Endothelial cell of hepatic sinusoid (primary cell): ENCODE measurements at regions not wholly inside any gene's neighbourhood (a gene's known extent, or its start where the extent isn't known, plus 50 kb on each side); places are given as distances from the start of the nearest gene placed in this dataset.

Experiments
- in situ Hi-C: cut with HindIII; loops from 2 replicates; pipeline ENCODE4 v1.10.0; 2017; ENCODE audit warnings: low sequenced_read_pairs

DNA sequence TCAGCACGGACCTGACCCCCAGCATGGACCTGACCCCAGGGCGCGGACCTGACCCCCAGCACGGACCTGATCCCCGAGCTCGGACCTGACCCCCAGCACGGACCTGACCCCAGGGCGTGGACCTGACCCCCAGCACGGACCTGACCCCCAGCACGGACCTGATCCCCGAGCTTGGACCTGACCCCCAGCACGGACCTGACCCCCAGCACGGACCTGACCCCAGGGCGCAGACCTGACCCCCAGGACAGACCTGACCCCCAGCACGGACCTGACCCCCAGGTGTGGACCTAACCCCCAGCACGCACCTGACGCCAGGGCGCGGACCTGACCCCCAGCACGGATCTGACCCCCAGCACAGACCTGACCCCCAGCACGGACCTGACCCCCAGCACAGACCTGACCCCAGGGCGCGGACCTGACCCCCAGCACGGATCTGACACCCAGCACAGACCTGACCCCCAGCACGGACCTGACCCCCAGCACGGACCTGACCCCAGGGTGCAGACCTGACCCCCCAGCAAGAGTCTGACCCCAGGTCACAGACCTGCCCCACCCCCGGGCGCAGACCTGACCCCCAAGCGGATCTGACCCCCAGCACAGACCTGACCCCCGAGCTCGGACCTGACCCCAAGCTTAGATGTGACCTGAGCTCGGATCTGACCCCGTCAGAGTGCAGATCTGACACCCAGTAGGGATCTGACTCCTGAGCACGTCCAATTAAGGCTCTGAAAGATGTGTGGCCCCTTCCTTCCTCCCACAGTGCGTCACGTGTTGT lies 98.7 kb downstream of the C16orf95 start:
- in situ Hi-C loops = no loop called here

DNA sequence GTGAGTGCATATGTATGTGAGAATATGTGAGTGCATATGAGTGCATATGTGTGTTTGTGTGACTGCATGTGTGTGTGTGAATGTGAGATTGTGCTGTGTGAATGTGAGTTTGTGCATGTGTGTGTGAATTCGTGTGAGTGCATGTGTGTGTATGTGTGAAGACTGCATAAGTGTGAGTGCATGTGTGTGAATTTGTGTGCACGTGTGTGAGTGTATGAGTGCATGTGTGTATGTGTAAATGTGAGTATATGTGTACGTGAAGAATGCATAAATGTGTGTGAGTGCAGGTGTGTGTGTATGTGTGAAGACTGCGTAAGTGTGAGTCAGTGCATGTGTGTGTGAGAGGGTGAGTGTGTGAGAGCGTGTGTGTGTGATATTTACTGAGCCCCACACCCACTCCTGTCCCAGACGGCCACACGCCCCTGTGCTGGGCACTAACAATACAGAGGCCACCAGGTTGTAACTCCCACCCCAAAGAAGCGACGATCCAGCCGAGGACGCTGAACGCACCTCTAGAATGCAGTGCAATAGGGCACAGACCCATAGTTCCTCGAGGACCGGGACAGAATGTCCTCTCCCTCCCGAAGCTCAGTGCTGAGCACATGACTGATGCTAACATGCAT lies 97.8 kb downstream of the C16orf95 start:
- in situ Hi-C loops = no loop called here

GRCh38 chr16:87221633-87222032 lies 95.6 kb downstream of the C16orf95 start:
- in situ Hi-C loops = no loop called here

GRCh38 chr16:87222335-87222734 lies 94.9 kb downstream of the C16orf95 start:
- in situ Hi-C loops = no loop called here

GRCh38 chr16:87223656-87224248 lies 93.4 kb downstream of the C16orf95 start:
- in situ Hi-C loops = no loop called here

GRCh38 chr16:87226926-87227295 lies 90.3 kb downstream of the C16orf95 start:
- in situ Hi-C loops = no loop called here

GRCh38 chr16:87227296-87227951 lies 89.8 kb downstream of the C16orf95 start:
- in situ Hi-C loops = no loop called here

DNA sequence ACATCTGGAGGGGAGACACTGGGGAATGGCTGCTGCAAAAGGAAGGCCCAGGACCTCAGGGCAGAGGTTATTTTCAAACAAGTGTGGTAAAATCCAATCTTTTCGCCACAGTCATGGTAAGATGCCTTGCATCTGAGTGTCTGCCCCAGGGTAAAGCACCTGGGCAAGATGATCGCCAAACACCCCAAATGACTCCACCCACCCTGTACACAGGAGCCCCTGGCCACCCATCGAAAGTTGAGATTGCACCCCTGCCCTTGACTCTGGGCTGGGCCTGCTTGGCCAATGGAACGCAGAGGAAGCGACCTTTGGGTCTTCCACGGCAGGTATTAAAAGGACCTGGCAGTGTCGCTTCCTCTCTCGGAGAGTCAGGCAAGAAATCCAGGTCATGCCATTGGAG lies 88.8 kb downstream of the C16orf95 start:
- in situ Hi-C loops = no loop called here

DNA sequence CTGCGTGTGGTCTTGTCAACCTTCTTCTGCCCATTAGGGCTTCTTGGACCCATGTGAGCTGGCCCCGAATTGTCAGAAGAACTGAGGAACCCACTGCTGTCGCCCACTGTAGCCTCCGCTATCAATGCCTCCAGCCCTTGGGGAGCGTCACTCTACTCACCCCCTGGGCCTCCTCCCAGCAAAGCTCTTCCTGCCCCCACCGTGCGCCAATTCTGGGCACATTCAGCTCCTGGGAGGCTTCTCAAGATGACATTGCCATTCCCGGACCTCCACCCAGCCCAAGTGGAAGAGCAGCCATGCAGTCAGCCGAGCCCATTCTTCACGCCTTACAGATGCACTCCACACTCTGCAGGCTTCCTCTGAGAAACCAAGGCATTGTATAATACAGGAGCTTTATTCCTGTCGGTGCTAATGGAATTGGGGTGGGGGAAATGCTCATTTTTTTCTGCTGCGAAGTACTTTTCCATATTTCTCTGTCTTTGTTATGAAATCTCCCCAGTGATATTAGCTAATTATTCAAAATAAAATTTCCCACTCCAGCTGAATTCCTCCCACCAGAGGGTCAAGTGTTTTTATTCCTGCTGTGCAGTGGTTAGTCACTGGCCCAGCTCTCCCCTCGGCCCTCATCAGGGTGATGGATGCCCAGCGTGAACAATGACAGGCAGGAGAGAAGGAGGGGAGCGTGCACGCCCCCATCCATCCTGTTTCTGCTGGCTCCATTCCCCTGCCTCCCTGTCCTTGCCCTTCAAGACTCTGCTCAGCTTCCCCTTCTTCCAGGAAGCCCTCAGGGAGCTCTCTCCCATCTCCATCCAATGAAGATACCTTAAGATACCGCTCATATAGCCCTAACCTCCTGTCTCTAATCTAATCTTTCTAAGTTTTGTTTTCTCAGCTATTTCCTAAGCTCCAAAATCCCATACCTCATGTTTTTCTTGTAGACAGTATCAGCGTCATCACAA lies 87.7 kb downstream of the C16orf95 start:
- in situ Hi-C loops = no loop called here

DNA sequence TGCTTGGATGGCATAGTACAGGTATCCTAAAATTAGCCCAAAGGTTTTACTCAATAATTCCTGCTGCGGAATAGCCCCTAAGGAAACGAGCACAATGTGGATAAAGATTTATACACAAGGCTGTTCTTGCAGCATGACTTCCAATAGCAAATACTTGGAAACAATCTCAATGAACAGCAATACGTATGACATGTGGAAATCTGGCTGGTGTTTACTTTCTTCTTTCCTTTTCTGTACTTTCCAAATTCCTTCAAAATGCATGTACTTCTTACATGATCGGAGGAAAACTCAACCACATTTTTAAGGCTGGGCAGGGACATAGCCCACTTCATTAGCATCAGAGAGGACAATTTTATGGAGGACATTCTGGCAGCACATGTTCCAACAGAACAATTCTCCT lies 86.6 kb downstream of the C16orf95 start:
- in situ Hi-C loops = no loop called here

GRCh38 chr16:87231295-87231694 lies 85.9 kb downstream of the C16orf95 start:
- in situ Hi-C loops = no loop called here

GRCh38 chr16:87231911-87232310 lies 85.3 kb downstream of the C16orf95 start:
- in situ Hi-C loops = no loop called here

DNA sequence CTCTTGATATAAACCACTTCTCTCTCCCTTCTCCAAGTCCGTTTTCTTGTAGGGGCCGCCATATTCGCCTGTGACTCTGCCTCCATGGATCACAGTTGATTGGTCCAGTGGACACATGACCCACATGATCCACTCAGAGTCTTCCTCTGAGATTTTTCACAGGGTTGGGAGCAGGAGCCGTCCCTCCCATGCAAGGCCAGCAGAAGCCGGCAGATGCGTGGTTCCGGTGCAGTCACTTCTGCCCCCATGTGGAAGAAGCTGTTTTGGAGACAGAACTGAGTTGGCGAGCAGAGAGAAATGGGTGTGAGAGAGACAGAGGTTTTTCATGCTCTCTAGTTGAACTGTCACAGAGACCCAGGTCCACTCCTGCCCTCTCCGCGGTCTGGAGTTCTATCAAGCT lies 83.3 kb downstream of the C16orf95 start:
- in situ Hi-C loops = no loop called here

- in situ Hi-C loops = no loop called here
Measured at GRCh38 chr16:87234601-87235000, 82.6 kb downstream of the C16orf95 start.

DNA sequence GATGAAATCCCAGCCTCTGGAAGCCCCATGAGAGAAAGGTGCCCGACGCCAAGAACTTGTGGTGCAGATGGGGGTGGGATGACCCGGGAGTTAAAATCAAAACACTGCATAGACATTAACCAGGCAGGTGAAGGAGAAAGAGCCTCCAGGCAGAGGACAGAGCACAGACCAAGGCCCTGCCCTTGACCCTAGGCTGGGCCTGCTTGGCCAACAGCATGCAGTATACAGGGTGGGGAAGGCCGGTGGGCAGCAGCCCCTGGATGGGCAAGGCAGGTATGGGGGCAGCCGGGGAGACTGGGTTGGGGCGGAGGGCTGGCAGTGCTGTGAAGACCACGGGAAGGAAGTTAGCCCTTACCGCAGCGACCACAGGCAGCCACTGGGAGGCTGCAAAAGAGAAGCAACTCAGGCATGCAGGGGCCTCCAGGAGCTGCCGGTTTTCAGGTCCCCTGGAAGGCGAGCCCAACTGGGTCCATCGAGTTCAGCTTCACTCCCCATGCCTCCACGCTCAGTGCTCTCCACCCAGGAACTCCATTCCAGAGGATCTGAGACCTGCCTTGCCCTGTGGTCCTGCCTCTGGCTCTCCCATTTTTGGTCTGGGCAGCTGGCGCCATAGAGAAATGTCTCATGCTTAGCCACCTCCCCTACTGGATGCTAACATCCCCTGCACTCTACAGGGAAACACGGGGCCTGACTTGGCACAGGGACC lies 81.2 kb downstream of the C16orf95 start:
- in situ Hi-C loops = no loop called here

DNA sequence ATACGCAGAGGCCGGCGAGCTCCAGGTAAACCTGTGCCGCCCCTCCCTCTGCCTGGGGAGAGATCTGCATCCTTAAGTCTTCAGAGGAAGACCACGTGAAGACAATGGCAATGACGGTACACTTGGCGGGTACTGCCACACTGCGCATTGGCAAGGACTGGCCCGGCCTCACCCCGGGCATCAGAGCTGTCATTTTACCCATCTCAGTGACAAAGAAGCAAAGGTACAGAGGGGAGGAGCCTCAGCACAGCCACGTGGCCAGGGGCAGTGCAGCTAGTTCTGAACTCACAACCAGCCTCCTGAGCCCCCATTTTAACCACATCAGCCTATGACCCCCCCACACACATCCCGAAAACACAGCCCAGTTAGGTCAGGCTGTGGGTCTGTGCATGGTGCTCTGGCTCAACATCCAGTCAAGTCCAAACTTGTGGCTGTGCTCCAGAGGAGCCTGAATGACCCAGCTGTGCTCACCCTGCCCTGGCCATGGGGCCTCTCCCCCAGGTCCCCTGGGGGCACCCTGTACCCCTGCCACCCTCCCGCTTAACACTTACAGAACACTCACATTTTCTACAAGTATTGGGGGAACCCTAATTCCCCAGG lies 80.6 kb downstream of the C16orf95 start:
- in situ Hi-C loops = no loop called here

- in situ Hi-C loops = no loop called here
Measured at GRCh38 chr16:87238361-87238715, 78.9 kb downstream of the C16orf95 start.

GRCh38 chr16:87239545-87239944 lies 77.6 kb downstream of the C16orf95 start:
- in situ Hi-C loops = no loop called here

DNA sequence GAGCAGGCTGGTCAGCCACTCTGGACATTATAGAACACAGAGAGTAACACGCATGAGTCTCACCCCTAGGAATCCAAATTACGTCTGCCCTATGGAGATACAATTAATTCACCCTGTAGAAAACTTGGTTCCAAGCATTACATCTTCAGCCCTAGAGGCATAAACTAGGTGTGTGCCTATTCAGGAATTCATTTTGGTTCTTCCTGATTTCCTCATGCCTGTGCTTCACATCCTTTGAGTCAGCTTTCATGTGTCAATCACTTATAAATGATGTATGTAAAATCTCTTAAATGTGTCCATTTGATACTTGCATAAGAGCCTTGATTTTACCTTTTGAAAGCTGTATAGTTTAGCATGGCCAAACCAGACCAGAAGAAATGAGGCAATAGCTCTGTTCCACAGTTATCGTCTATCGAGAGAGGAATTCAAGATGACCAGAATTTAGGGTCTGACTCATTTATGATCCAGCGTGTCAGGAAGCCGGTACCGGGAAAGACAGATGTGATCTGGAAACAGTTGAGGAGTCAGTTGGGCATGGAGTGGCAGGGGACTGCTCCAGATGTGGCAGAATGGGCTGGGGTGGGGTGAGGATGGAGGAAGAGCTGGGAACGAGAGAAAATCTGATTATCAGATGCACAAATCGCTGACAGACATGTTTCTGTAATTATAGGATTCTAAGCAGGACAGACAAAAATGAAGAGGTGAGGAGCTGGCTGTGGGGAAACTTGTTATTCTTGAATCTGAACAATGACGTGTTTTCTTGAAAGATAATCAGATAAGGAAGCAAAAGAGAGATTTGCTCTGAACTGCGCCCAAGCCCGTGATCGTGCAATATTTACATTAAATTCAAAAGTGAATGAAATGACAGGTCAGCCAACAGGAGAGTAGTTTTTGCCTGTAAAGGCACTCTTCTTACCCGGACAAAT lies 76.7 kb downstream of the C16orf95 start:
- in situ Hi-C loops = no loop called here
